Suprapubic skin (tissue), 4 donors: ENCODE measurements at regions not wholly inside any gene's neighbourhood (a gene's known extent, or its start where the extent isn't known, plus 50 kb on each side); places are given as distances from the start of the nearest gene placed in this dataset.

Experiments used
- DNase-seq, 2 donors: peaks; one replicate each; pipeline ENCODE4 v3.0.0-alpha.2; 2019; ENCODE audit warnings: low spot score in 2 of 2
- H3K27ac ChIP-seq: fragments of 200-600 bp; sonication (generic); one replicate; pipeline ENCODE4 v1.5.1; 2019
- H3K27me3 ChIP-seq: fragments of 200-600 bp; sonication (generic); one replicate; pipeline ENCODE4 v1.5.1; 2019
- H3K36me3 ChIP-seq: fragments of 200-600 bp; sonication (generic); one replicate; pipeline ENCODE4 v1.5.1; 2019
- H3K4me1 ChIP-seq: fragments of 200-600 bp; sonication (generic); one replicate; pipeline ENCODE4 v1.5.1; 2019
- H3K4me3 ChIP-seq: fragments of 200-600 bp; sonication (generic); one replicate; pipeline ENCODE4 v1.5.1; 2019; ENCODE audit warnings: mild to moderate bottlenecking
- H3K9me3 ChIP-seq: fragments of 200-600 bp; sonication (generic); one replicate; pipeline ENCODE4 v1.5.1; 2019
- CTCF ChIP-seq, 2 donors: fragments of 200-600 bp in 1 of 2; fragments of 450-650 bp in 1 of 2; sonication (generic) in 1 of 2; IDR thresholded peaks; one replicate each; pipeline ENCODE4 v1.5.1; 2016 to 2019; ENCODE audit warnings: antibody characterized with exemption in 2 of 2, mild to moderate bottlenecking in 1 of 2, moderate library complexity in 1 of 2
- EP300 ChIP-seq: sonication (generic); formaldehyde crosslinking; IDR thresholded peaks from one replicate; pipeline ENCODE4 v1.6.1; 2017; ENCODE audit warnings: antibody characterized with exemption
- POLR2A ChIP-seq, 2 donors: fragments of 450-650 bp; IDR thresholded peaks; one replicate each; pipeline ENCODE4 v1.6.1; 2017; ENCODE audit warnings: antibody characterized with exemption in 2 of 2, mild to moderate bottlenecking in 2 of 2, moderate library complexity in 2 of 2
- POLR2AphosphoS5 ChIP-seq, 3 donors: sonication (generic); formaldehyde crosslinking; IDR thresholded peaks; one replicate each; pipeline ENCODE4 v1.6.1; 2017; ENCODE audit warnings: antibody characterized with exemption in 3 of 3
- WGBS: methylation state at CpG from one replicate; pipeline ENCODE4 v1.1.5; 2018; 5-methylcytosine and 5-hydroxymethylcytosine counted together

- no peak overlapping the region for H3K4me3 ChIP-seq
- peaks cover 5% of the 10 kb centered on the region for H3K4me1 ChIP-seq
- no peak for TF ChIP-seq EP300
- no peak for TF ChIP-seq POLR2AphosphoS5 (IDR thresholded peaks at IDR 0.05)
- TF ChIP-seq POLR2A (IDR thresholded peaks at IDR 0.05): no peak
- TF ChIP-seq CTCF (IDR thresholded peaks at IDR 0.05): no peak
- WGBS: 70% methylated on average over 3 of the region's 3 CpGs
- no peaks in the 10 kb centered on the region for H3K9me3 ChIP-seq
- no peak for DNase-seq
- H3K27me3 ChIP-seq: no peaks in the 10 kb centered on the region
- no peaks in the 10 kb centered on the region for H3K36me3 ChIP-seq
- no peak overlapping the region for H3K27ac ChIP-seq
Measured at GRCh38 chr6:74073999-74074398, 378.0 kb downstream of the CD109 start.

- Histone ChIP-seq H3K9me3 (no peaks in the 10 kb centered on the region), H3K4me3 (no peak overlapping the region), H3K4me1 (peaks cover 5% of the 10 kb centered on the region), H3K27ac (no peak overlapping the region), H3K36me3 (no peaks in the 10 kb centered on the region), H3K27me3 (no peaks in the 10 kb centered on the region)
- WGBS: 75% methylated on average over 1 of the region's 1 CpG
- TF ChIP-seq POLR2A (IDR thresholded peaks at IDR 0.05) (no peak), POLR2AphosphoS5 (IDR thresholded peaks at IDR 0.05) (no peak), EP300 (no peak), CTCF (IDR thresholded peaks at IDR 0.05) (no peak)
- no peak for DNase-seq
Measured at GRCh38 chr6:74073429-74073828, 377.4 kb downstream of the CD109 start.

- H3K27me3 ChIP-seq: no peaks in the 10 kb centered on the region
- no peak for DNase-seq
- no peak for TF ChIP-seq EP300
- TF ChIP-seq POLR2A (IDR thresholded peaks at IDR 0.05): no peak
- TF ChIP-seq POLR2AphosphoS5 (IDR thresholded peaks at IDR 0.05): no peak
- TF ChIP-seq CTCF (IDR thresholded peaks at IDR 0.05): no peak
- no peak overlapping the region for H3K4me3 ChIP-seq
- no peaks in the 10 kb centered on the region for H3K36me3 ChIP-seq
- peaks cover 5% of the 10 kb centered on the region for H3K4me1 ChIP-seq
- H3K27ac ChIP-seq: no peak overlapping the region
- no peaks in the 10 kb centered on the region for H3K9me3 ChIP-seq
Measured at GRCh38 chr6:74071214-74071613, 375.2 kb downstream of the CD109 start.

- Histone ChIP-seq H3K27me3 (no peaks in the 10 kb centered on the region), H3K36me3 (no peaks in the 10 kb centered on the region), H3K9me3 (no peaks in the 10 kb centered on the region), H3K4me1 (peaks cover 5% of the 10 kb centered on the region), H3K27ac (no peak overlapping the region), H3K4me3 (no peak overlapping the region)
- no peak for TF ChIP-seq EP300
- no peak for TF ChIP-seq POLR2AphosphoS5 (IDR thresholded peaks at IDR 0.05)
- TF ChIP-seq CTCF (IDR thresholded peaks at IDR 0.05): no peak
- TF ChIP-seq POLR2A (IDR thresholded peaks at IDR 0.05): no peak
- DNase-seq: no peak
- 64% methylated on average over 1 of the region's 1 CpG for WGBS
Measured at GRCh38 chr6:74070711-74071110, 374.7 kb downstream of the CD109 start.

- H3K27ac ChIP-seq: no peak overlapping the region
- DNase-seq: no peak
- 32% methylated on average over 1 of the region's 1 CpG for WGBS
- H3K4me3 ChIP-seq: no peak overlapping the region
- TF ChIP-seq POLR2A (IDR thresholded peaks at IDR 0.05) (no peak), CTCF (IDR thresholded peaks at IDR 0.05) (no peak), EP300 (no peak), POLR2AphosphoS5 (IDR thresholded peaks at IDR 0.05) (no peak)
- H3K9me3 ChIP-seq: no peaks in the 10 kb centered on the region
- no peaks in the 10 kb centered on the region for H3K36me3 ChIP-seq
- H3K4me1 ChIP-seq: peaks cover 5% of the 10 kb centered on the region
- no peaks in the 10 kb centered on the region for H3K27me3 ChIP-seq
Measured at GRCh38 chr6:74070091-74070490, 374.1 kb downstream of the CD109 start.
